ENCODE measurements at regions not wholly inside any gene's neighbourhood (a gene's known extent, or its start where the extent isn't known, plus 50 kb on each side); places are given as distances from the start of the nearest gene placed in this dataset.

DNA sequence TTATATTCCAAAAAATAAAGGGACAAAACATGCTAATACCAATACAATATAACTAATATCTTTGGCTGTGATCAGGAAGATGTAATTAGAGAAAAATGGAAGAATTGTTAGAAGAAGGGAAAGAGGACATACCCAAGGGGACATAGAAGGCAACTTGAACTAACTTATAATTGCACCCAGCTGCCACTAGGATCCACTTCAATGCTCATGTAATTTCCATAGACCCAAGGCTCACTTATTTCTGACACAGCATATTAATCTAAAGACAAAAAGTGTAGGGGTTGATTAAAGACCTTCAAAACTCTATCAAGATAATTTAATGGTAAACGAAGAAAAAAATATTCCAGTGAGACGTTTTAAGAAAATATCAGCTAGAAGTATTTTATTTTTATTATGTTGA, 396.0 kb upstream of the ADGRB3 start:
- TF ChIP-seq, protein P1, sequence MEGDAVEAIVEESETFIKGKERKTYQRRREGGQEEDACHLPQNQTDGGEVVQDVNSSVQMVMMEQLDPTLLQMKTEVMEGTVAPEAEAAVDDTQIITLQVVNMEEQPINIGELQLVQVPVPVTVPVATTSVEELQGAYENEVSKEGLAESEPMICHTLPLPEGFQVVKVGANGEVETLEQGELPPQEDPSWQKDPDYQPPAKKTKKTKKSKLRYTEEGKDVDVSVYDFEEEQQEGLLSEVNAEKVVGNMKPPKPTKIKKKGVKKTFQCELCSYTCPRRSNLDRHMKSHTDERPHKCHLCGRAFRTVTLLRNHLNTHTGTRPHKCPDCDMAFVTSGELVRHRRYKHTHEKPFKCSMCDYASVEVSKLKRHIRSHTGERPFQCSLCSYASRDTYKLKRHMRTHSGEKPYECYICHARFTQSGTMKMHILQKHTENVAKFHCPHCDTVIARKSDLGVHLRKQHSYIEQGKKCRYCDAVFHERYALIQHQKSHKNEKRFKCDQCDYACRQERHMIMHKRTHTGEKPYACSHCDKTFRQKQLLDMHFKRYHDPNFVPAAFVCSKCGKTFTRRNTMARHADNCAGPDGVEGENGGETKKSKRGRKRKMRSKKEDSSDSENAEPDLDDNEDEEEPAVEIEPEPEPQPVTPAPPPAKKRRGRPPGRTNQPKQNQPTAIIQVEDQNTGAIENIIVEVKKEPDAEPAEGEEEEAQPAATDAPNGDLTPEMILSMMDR (IDR thresholded peaks at IDR 0.05) = no peak
- TF ChIP-seq NR3C1 (IDR thresholded peaks at IDR 0.05) (no peak), EP300 (IDR thresholded peaks at IDR 0.05) (no peak), SREBF2 (IDR thresholded peaks at IDR 0.05) (no peak), EHF (CRISPR knock-in tag; IDR thresholded peaks at IDR 0.05) (no peak), CEBPB (IDR thresholded peaks at IDR 0.05) (no peak)
- TF ChIP-seq, protein P2, sequence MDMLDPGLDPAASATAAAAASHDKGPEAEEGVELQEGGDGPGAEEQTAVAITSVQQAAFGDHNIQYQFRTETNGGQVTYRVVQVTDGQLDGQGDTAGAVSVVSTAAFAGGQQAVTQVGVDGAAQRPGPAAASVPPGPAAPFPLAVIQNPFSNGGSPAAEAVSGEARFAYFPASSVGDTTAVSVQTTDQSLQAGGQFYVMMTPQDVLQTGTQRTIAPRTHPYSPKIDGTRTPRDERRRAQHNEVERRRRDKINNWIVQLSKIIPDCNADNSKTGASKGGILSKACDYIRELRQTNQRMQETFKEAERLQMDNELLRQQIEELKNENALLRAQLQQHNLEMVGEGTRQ (IDR thresholded peaks at IDR 0.05) = no peak

Data from A549 (cell line).